HepG2 (cell line): ENCODE measurements at regions not wholly inside any gene's neighbourhood (a gene's known extent, or its start where the extent isn't known, plus 50 kb on each side); places are given as distances from the start of the nearest gene placed in this dataset.

Source experiments
- CREM ChIP-seq, 2 experiments: sonication (generic) in 1 of 2; formaldehyde crosslinking in 1 of 2; IDR thresholded peaks; 2 replicates each; pipeline versions ENCODE4 v1.4.0 to v1.6.1; 2016 to 2020; ENCODE audit warnings: antibody characterized with exemption in 1 of 2, mild to moderate bottlenecking in 1 of 2, missing genetic modification reagents in 1 of 2
- ESRRA ChIP-seq: sonication (generic); formaldehyde crosslinking; IDR thresholded peaks from 2 replicates; pipeline ENCODE4 v1.5.1; 2020; ENCODE audit warnings: mild to moderate bottlenecking, low read depth, missing genetic modification reagents
- MEIS2 ChIP-seq: sonication (generic); formaldehyde crosslinking; IDR thresholded peaks from 2 replicates; pipeline ENCODE4 v1.9.0; 2021; ENCODE audit warnings: mild to moderate bottlenecking, missing genetic modification reagents
- PAF1 ChIP-seq: IDR thresholded peaks from 2 replicates; pipeline ENCODE4 v1.6.1; 2016; ENCODE audit warnings: missing genetic modification reagents, missing compliant biosample characterization
- POLR2AphosphoS5 ChIP-seq: IDR thresholded peaks from 2 replicates; pipeline ENCODE4 v1.6.1; 2012; ENCODE audit warnings: low read depth, low read length
- ZFYVE20 ChIP-seq: sonication (generic); formaldehyde crosslinking; IDR thresholded peaks from 2 replicates; pipeline ENCODE4 v1.8.0; 2023; ENCODE audit warnings: low read depth, mild to moderate bottlenecking, moderate library complexity, missing genetic modification reagents, borderline replicate concordance
- TF ChIP-seq, protein P1 (sequence below): sonication (generic); formaldehyde crosslinking; IDR thresholded peaks from 2 replicates; pipeline ENCODE4 v1.5.0; 2020; ENCODE audit warnings: mild to moderate bottlenecking, missing genetic modification reagents, moderate library complexity
- TF ChIP-seq, protein P2 (sequence below): sonication (generic); formaldehyde crosslinking; conservative IDR thresholded peaks from 2 replicates; pipeline ENCODE4 v1.5.0; 2020; ENCODE audit warnings: missing genetic modification reagents

DNA sequence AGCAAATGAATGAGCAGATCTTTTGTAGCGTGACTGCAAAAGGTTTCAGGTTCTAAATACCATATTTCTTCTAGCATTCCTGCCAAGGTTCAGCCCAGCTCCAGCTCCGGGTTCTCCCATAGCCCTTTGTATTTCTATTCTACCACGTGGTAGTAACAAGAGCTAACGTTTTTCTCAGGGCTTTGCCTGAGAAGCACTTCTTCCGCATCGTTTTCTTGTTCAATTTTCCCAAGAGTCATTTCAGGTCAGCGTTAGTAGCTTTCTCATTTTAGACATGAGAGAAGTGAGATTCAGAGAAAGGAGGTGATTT lies 120.1 kb upstream of the MYCN start:
- TF ChIP-seq, protein P1, sequence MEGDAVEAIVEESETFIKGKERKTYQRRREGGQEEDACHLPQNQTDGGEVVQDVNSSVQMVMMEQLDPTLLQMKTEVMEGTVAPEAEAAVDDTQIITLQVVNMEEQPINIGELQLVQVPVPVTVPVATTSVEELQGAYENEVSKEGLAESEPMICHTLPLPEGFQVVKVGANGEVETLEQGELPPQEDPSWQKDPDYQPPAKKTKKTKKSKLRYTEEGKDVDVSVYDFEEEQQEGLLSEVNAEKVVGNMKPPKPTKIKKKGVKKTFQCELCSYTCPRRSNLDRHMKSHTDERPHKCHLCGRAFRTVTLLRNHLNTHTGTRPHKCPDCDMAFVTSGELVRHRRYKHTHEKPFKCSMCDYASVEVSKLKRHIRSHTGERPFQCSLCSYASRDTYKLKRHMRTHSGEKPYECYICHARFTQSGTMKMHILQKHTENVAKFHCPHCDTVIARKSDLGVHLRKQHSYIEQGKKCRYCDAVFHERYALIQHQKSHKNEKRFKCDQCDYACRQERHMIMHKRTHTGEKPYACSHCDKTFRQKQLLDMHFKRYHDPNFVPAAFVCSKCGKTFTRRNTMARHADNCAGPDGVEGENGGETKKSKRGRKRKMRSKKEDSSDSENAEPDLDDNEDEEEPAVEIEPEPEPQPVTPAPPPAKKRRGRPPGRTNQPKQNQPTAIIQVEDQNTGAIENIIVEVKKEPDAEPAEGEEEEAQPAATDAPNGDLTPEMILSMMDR (CRISPR knock-in tag), result no peak
- TF ChIP-seq PAF1 (CRISPR knock-in tag) (no peak), POLR2AphosphoS5 (no peak), CREM (IDR thresholded peaks at IDR 0.05) (no peak), CREM (CRISPR knock-in tag; IDR thresholded peaks at IDR 0.05) (no peak), MEIS2 (no peak), ZFYVE20 (no peak), ESRRA (CRISPR knock-in tag) (no peak)
- TF ChIP-seq, protein P2, sequence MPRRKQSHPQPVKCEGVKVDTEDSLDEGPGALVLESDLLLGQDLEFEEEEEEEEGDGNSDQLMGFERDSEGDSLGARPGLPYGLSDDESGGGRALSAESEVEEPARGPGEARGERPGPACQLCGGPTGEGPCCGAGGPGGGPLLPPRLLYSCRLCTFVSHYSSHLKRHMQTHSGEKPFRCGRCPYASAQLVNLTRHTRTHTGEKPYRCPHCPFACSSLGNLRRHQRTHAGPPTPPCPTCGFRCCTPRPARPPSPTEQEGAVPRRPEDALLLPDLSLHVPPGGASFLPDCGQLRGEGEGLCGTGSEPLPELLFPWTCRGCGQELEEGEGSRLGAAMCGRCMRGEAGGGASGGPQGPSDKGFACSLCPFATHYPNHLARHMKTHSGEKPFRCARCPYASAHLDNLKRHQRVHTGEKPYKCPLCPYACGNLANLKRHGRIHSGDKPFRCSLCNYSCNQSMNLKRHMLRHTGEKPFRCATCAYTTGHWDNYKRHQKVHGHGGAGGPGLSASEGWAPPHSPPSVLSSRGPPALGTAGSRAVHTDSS (CRISPR knock-in tag), result no peak
